ENCODE measurements at regions not wholly inside any gene's neighbourhood (a gene's known extent, or its start where the extent isn't known, plus 50 kb on each side); places are given as distances from the start of the nearest gene placed in this dataset.

- H3K4me3 ChIP-seq (ENCODE audit: low read depth, low read length): no peak overlapping the region
- no peak for TF ChIP-seq CTCF (IDR thresholded peaks at IDR 0.05; ENCODE audit: control insufficient read depth, extremely low read depth, insufficient read depth)
- DNase-seq (ENCODE audit: low read depth): no peak
Measured at GRCh38 chr9:99578666-99579065, 243.0 kb upstream of the NR4A3 start.

GRCh38 chr9:99579964-99580363 is 241.7 kb upstream of the NR4A3 start:
- no peak overlapping the region for H3K4me3 ChIP-seq (ENCODE audit: low read depth, low read length)
- no peak for TF ChIP-seq CTCF (IDR thresholded peaks at IDR 0.05; ENCODE audit: control insufficient read depth, extremely low read depth, insufficient read depth)
- DNase-seq (ENCODE audit: low read depth): no peak

- TF ChIP-seq CTCF (IDR thresholded peaks at IDR 0.05; ENCODE audit: control insufficient read depth, extremely low read depth, insufficient read depth): no peak
- H3K4me3 ChIP-seq (ENCODE audit: low read depth, low read length): no peak overlapping the region
- no peak for DNase-seq (ENCODE audit: low read depth)
Measured at GRCh38 chr9:99582814-99583213, 238.9 kb upstream of the NR4A3 start.

- DNase-seq (ENCODE audit: low read depth): no peak
- no peak overlapping the region for H3K4me3 ChIP-seq (ENCODE audit: low read depth, low read length)
- no peak for TF ChIP-seq CTCF (IDR thresholded peaks at IDR 0.05; ENCODE audit: control insufficient read depth, extremely low read depth, insufficient read depth)
Measured at GRCh38 chr9:99588299-99588698, 233.4 kb upstream of the NR4A3 start.

GRCh38 chr9:99588747-99589146 is 232.9 kb upstream of the NR4A3 start:
- no peak for TF ChIP-seq CTCF (IDR thresholded peaks at IDR 0.05; ENCODE audit: control insufficient read depth, extremely low read depth, insufficient read depth)
- no peak overlapping the region for H3K4me3 ChIP-seq (ENCODE audit: low read depth, low read length)
- no peak for DNase-seq (ENCODE audit: low read depth)

GRCh38 chr9:99590410-99590809 is 231.3 kb upstream of the NR4A3 start:
- TF ChIP-seq CTCF (IDR thresholded peaks at IDR 0.05; ENCODE audit: control insufficient read depth, extremely low read depth, insufficient read depth): no peak
- no peak for DNase-seq (ENCODE audit: low read depth)
- H3K4me3 ChIP-seq (ENCODE audit: low read depth, low read length): no peak overlapping the region

GRCh38 chr9:99590840-99591239 is 230.8 kb upstream of the NR4A3 start:
- no peak overlapping the region for H3K4me3 ChIP-seq (ENCODE audit: low read depth, low read length)
- no peak for DNase-seq (ENCODE audit: low read depth)
- TF ChIP-seq CTCF (IDR thresholded peaks at IDR 0.05; ENCODE audit: control insufficient read depth, extremely low read depth, insufficient read depth): no peak
